Small intestine (tissue), 7 donors: ENCODE measurements at regions not wholly inside any gene's neighbourhood (a gene's known extent, or its start where the extent isn't known, plus 50 kb on each side); places are given as distances from the start of the nearest gene placed in this dataset.
A peak's percentile ranks its signal among the peaks of the same experiment; 100 is the strongest.

Experiments used
- DNase-seq, 2 donors: peaks; one replicate each; pipeline versions ENCODE4 v3.0.0 to v3.0.0-alpha.2; 2013
- FAIRE-seq: peaks from 2 replicates; lab custom pipeline; 2012; peaks lifted over from hg19 to GRCh38; lab: Jason Lieb, UNC
- H3K27ac ChIP-seq, 3 donors: one replicate each; pipeline ENCODE4 v1.5.1; 2013; ENCODE audit warnings: low read length in 2 of 3, mild to moderate bottlenecking in 2 of 3, control low read depth in 1 of 3, inconsistent platforms in 1 of 3, low read depth in 1 of 3, moderate library complexity in 1 of 3
- H3K27me3 ChIP-seq, 3 donors: one replicate each; pipeline ENCODE4 v1.6.1; 2013; ENCODE audit warnings: low read length in 3 of 3, inconsistent platforms in 1 of 3; ENCODE audit not compliant: control insufficient read depth in 3 of 3, insufficient read depth in 3 of 3
- H3K36me3 ChIP-seq, 3 donors: one replicate each; pipeline ENCODE4 v1.6.1; 2013; ENCODE audit warnings: low read length in 3 of 3, inconsistent platforms in 1 of 3, low read depth in 1 of 3, mild to moderate bottlenecking in 1 of 3, moderate library complexity in 1 of 3; ENCODE audit not compliant: control insufficient read depth in 3 of 3, insufficient read depth in 2 of 3
- H3K4me1 ChIP-seq, 3 donors: one replicate each; pipeline ENCODE4 v1.6.1; 2013; ENCODE audit warnings: low read length in 2 of 3, inconsistent platforms in 1 of 3, low read depth in 1 of 3, mild to moderate bottlenecking in 1 of 3, moderate library complexity in 1 of 3; ENCODE audit not compliant: control insufficient read depth in 3 of 3, insufficient read depth in 2 of 3
- H3K4me3 ChIP-seq, 3 donors: one replicate each; pipeline ENCODE4 v1.5.1; 2013; ENCODE audit warnings: low read length in 3 of 3, control low read depth in 1 of 3, inconsistent platforms in 1 of 3, low read depth in 1 of 3, mild to moderate bottlenecking in 1 of 3, moderate library complexity in 1 of 3
- H3K9me3 ChIP-seq, 2 donors: one replicate each; pipeline ENCODE4 v1.6.1; 2013; ENCODE audit warnings: low read depth in 1 of 2, low read length in 1 of 2; ENCODE audit not compliant: control insufficient read depth in 2 of 2, insufficient read depth in 1 of 2
- WGBS, 3 donors: extraction: QIAGEN DNeasy Blood & Tissue Kit; methylation state at CpG; one replicate each; pipeline ENCODE4 v1.1.7; 2013; 5-methylcytosine and 5-hydroxymethylcytosine counted together
- donor health status: healthy with polysubstance abuse.
- donor health status: control.
- donor health status: control.
- donor health status: Bipolar disorder and iron deficiency.
- donor health status: healthy.

- no peak for DNase-seq
- Histone ChIP-seq H3K4me3 (no peak overlapping the region), H3K9me3 (no peaks in the 10 kb centered on the region), H3K27me3 (no peaks in the 10 kb centered on the region), H3K4me1 (no peaks in the 10 kb centered on the region), H3K36me3 (no peaks in the 10 kb centered on the region), H3K27ac (no peak overlapping the region)
- WGBS, 3 donors: 43 to 69% (median 51%) methylated on average over 2 of the region's 2 CpGs
- FAIRE-seq: no peak
These were observed 416.1 kb upstream of the ETAA1 start for GRCh38 chr2:66981074-66981473.

- Histone ChIP-seq H3K27ac (no peak overlapping the region), H3K36me3 (no peaks in the 10 kb centered on the region), H3K4me3 (no peak overlapping the region), H3K9me3 (no peaks in the 10 kb centered on the region), H3K27me3 (no peaks in the 10 kb centered on the region), H3K4me1 (no peaks in the 10 kb centered on the region)
- FAIRE-seq: no peak
- DNase-seq: peak in 1 of 2 donors; percentile 1
These were observed 414.4 kb upstream of the ETAA1 start for GRCh38 chr2:66982766-66983165.

GRCh38 chr2:66984864-66985263 lies 412.3 kb upstream of the ETAA1 start:
- Histone ChIP-seq H3K4me3 (no peak overlapping the region), H3K4me1 (no peaks in the 10 kb centered on the region), H3K36me3 (no peaks in the 10 kb centered on the region), H3K27me3 (no peaks in the 10 kb centered on the region), H3K27ac (no peak overlapping the region), H3K9me3 (no peaks in the 10 kb centered on the region)
- FAIRE-seq (no peak), DNase-seq (no peak)

- Histone ChIP-seq H3K4me3 (no peak overlapping the region), H3K36me3 (no peaks in the 10 kb centered on the region), H3K27me3 (no peaks in the 10 kb centered on the region), H3K4me1 (no peaks in the 10 kb centered on the region), H3K27ac (no peak overlapping the region), H3K9me3 (no peaks in the 10 kb centered on the region)
- WGBS, 3 donors: 39 to 48% (median 47%) methylated on average over 1 of the region's 1 CpG
- DNase-seq (no peak), FAIRE-seq (no peak)
These were observed 411.2 kb upstream of the ETAA1 start for GRCh38 chr2:66985906-66986305.

- DNase-seq (no peak), FAIRE-seq (no peak)
- 77 to 93% (median 91%) methylated on average over 4 of the region's 4 CpGs for WGBS, 3 donors
These were observed 409.4 kb upstream of the ETAA1 start for GRCh38 chr2:66987733-66988132.

GRCh38 chr2:66994654-66995053 lies 402.5 kb upstream of the ETAA1 start:
- Histone ChIP-seq H3K36me3 (no peaks in the 10 kb centered on the region), H3K27ac (no peak overlapping the region), H3K9me3 (no peaks in the 10 kb centered on the region), H3K27me3 (peaks cover 0 to 5% (median 2%) of the 10 kb centered on the region in 3 donors), H3K4me3 (no peak overlapping the region), H3K4me1 (no peaks in the 10 kb centered on the region)
- no peak for DNase-seq
- FAIRE-seq: no peak
- 29 to 57% (median 31%) methylated on average over 1 of the region's 1 CpG for WGBS, 3 donors

More at GRCh38 chr2:66987733-66988132, 409.4 kb upstream of the ETAA1 start:
- Histone ChIP-seq H3K4me3 (no peak overlapping the region), H3K9me3 (no peaks in the 10 kb centered on the region), H3K27ac (no peak overlapping the region), H3K4me1 (no peaks in the 10 kb centered on the region), H3K27me3 (peaks cover 0 to 2% (median 0%) of the 10 kb centered on the region in 3 donors), H3K36me3 (no peaks in the 10 kb centered on the region)

- 84 to 93% (median 88%) methylated on average over 3 of the region's 3 CpGs for WGBS, 3 donors
- no peaks in the 10 kb centered on the region for H3K9me3 ChIP-seq
- FAIRE-seq (no peak), DNase-seq (no peak)
- H3K27me3 ChIP-seq: peaks cover 0 to 5% (median 2%) of the 10 kb centered on the region in 3 donors
- no peak overlapping the region for H3K27ac ChIP-seq
- H3K4me1 ChIP-seq: no peaks in the 10 kb centered on the region
- no peaks in the 10 kb centered on the region for H3K36me3 ChIP-seq
- no peak overlapping the region for H3K4me3 ChIP-seq
These were observed 401.5 kb upstream of the ETAA1 start for GRCh38 chr2:66995636-66996035.

- no peak overlapping the region for H3K4me3 ChIP-seq
- DNase-seq (no peak), FAIRE-seq (no peak)
- H3K27me3 ChIP-seq: no peaks in the 10 kb centered on the region
- H3K36me3 ChIP-seq: no peaks in the 10 kb centered on the region
- no peaks in the 10 kb centered on the region for H3K9me3 ChIP-seq
- H3K27ac ChIP-seq: no peak overlapping the region
- 89 to 94% (median 91%) methylated on average over 5 of the region's 5 CpGs for WGBS, 3 donors
- no peaks in the 10 kb centered on the region for H3K4me1 ChIP-seq
These were observed 394.3 kb upstream of the ETAA1 start for GRCh38 chr2:67002618-67003371.
